ENCODE measurements at regions not wholly inside any gene's neighbourhood (a gene's known extent, or its start where the extent isn't known, plus 50 kb on each side); places are given as distances from the start of the nearest gene placed in this dataset.
A peak's percentile ranks its signal among the peaks of the same experiment; 100 is the strongest.

GRCh38 chr3:84194029-84194428 lies 764.8 kb upstream of the CADM2 start:
- TF ChIP-seq CTCF (IDR thresholded peaks at IDR 0.05): no peak
- DNase-seq (no peak), ATAC-seq (no peak)
- peaks cover 0 to 49% of the 10 kb centered on the region in 2 donors for H3K9me3 ChIP-seq
- H3K27ac ChIP-seq: no peak overlapping the region
- H3K4me3 ChIP-seq: no peak overlapping the region
- H3K36me3 ChIP-seq: no peaks in the 10 kb centered on the region
- H3K4me1 ChIP-seq: no peaks in the 10 kb centered on the region
- intact Hi-C loops (cut with DNase I): no loop called here
- no peaks in the 10 kb centered on the region for H3K27me3 ChIP-seq

GRCh38 chr3:84209474-84209873 lies 749.3 kb upstream of the CADM2 start:
- no peak overlapping the region for H3K4me3 ChIP-seq
- peaks cover 0 to 12% of the 10 kb centered on the region in 2 donors for H3K9me3 ChIP-seq
- no peaks in the 10 kb centered on the region for H3K27me3 ChIP-seq
- TF ChIP-seq CTCF (IDR thresholded peaks at IDR 0.05): no peak
- DNase-seq: no peak
- no peaks in the 10 kb centered on the region for H3K36me3 ChIP-seq
- no peaks in the 10 kb centered on the region for H3K4me1 ChIP-seq
- intact Hi-C loops (cut with DNase I): no loop called here
- no peak for ATAC-seq
- H3K27ac ChIP-seq: no peak overlapping the region

- Histone ChIP-seq H3K4me1 (no peaks in the 10 kb centered on the region), H3K27me3 (no peaks in the 10 kb centered on the region), H3K9me3 (peaks cover 0 to 53% of the 10 kb centered on the region in 2 donors), H3K36me3 (no peaks in the 10 kb centered on the region), H3K27ac (no peak overlapping the region), H3K4me3 (no peak overlapping the region)
- intact Hi-C loops (cut with DNase I): no loop called here
- TF ChIP-seq CTCF (IDR thresholded peaks at IDR 0.05): no peak
- DNase-seq (no peak), ATAC-seq (no peak)
These were observed 735.3 kb upstream of the CADM2 start for GRCh38 chr3:84223512-84223911.

GRCh38 chr3:84224262-84224661 lies 734.5 kb upstream of the CADM2 start:
- TF ChIP-seq CTCF (IDR thresholded peaks at IDR 0.05): no peak
- no peaks in the 10 kb centered on the region for H3K36me3 ChIP-seq
- no peak overlapping the region for H3K27ac ChIP-seq
- intact Hi-C loops (cut with DNase I): no loop called here
- ATAC-seq (no peak), DNase-seq (no peak)
- H3K4me1 ChIP-seq: no peaks in the 10 kb centered on the region
- no peak overlapping the region for H3K4me3 ChIP-seq
- no peaks in the 10 kb centered on the region for H3K27me3 ChIP-seq
- peaks cover 0 to 53% of the 10 kb centered on the region in 2 donors for H3K9me3 ChIP-seq

GRCh38 chr3:84236261-84236660 lies 722.5 kb upstream of the CADM2 start:
- intact Hi-C loops (cut with DNase I): no loop called here
- Histone ChIP-seq H3K9me3 (peaks cover 0 to 11% of the 10 kb centered on the region in 2 donors), H3K36me3 (no peaks in the 10 kb centered on the region), H3K27me3 (no peaks in the 10 kb centered on the region), H3K4me3 (no peak overlapping the region), H3K4me1 (no peaks in the 10 kb centered on the region), H3K27ac (no peak overlapping the region)
- no peak for TF ChIP-seq CTCF (IDR thresholded peaks at IDR 0.05)
- DNase-seq (peak in 2 of 4 donors; percentile 1), ATAC-seq (no peak)

Measured in left lung (tissue), 4 donors.